HepG2 (cell line): ENCODE measurements at regions not wholly inside any gene's neighbourhood (a gene's known extent, or its start where the extent isn't known, plus 50 kb on each side); places are given as distances from the start of the nearest gene placed in this dataset.

Experiments
- ATAC-seq: fragments of 200-7000 bp; cut with Tn5 transposase; 3 replicates; pipeline ENCODE4 v1.9.1; 2020; ENCODE audit warnings: mild to moderate bottlenecking, moderate library complexity
- BruUV-seq: library from RNA; stranded (reverse); fragments of 400-500 nt; replicated peaks from 2 replicates; lab custom pipeline; 2021; lab: Mats Ljungman, UMichigan
- CTCF ChIA-PET: fragments of 300-600 bp; formaldehyde crosslinking; extraction: SDS; loops from one replicate; lab custom pipeline; 2021; ENCODE audit warnings: low total read pairs, inconsistent platforms, low intra/inter-chr PET ratio; lab: Yijun Ruan, JAX
- POLR2A ChIA-PET: fragments of 350-600 bp; sonication (Branson Sonifier 250); formaldehyde crosslinking; loops from one replicate; lab custom pipeline; 2020; ENCODE audit warnings: antibody characterized with exemption, inconsistent platforms; lab: Yijun Ruan, JAX
- DNase-seq: peaks from one replicate; pipeline ENCODE4 v3.0.0-alpha.2; 2015; ENCODE audit warnings: low spot score
- FAIRE-seq: peaks from 3 replicates; lab custom pipeline; 2011; peaks lifted over from hg19 to GRCh38; lab: Jason Lieb, UNC
- H2AFZ ChIP-seq: one replicate; pipeline ENCODE4 v1.6.1; 2011; ENCODE audit warnings: low read length, inconsistent platforms
- H3K27ac ChIP-seq: fragments of 300-600 bp; 3 replicates; pipeline ENCODE4 v1.8.0; 2011; ENCODE audit warnings: mixed run types, mild to moderate bottlenecking, mixed read lengths, low read length, inconsistent platforms; ENCODE audit not compliant: insufficient read depth; ENCODE audit errors: extremely low read length
- H3K27me3 ChIP-seq, 2 experiments: fragments of 200-600 bp in 1 of 2; 2 replicates in 1 of 2; 3 replicates in 1 of 2; pipeline versions ENCODE4 v1.6.0 to v1.8.0; 2011; ENCODE audit warnings: low read length in 2 of 2, mild to moderate bottlenecking in 2 of 2, moderate library complexity in 2 of 2, inconsistent platforms in 1 of 2; ENCODE audit not compliant: insufficient read depth in 2 of 2, control insufficient read depth in 1 of 2
- H3K36me3 ChIP-seq, 2 experiments: fragments of 200-600 bp in 1 of 2; replicated peaks in 1 of 2; 2 replicates in 1 of 2; 3 replicates in 1 of 2; pipeline versions ENCODE4 v1.5.1 to v1.8.0; 2011; ENCODE audit warnings: low read length in 2 of 2, inconsistent platforms in 1 of 2; ENCODE audit not compliant: insufficient read depth in 2 of 2, control insufficient read depth in 1 of 2
- H3K4me1 ChIP-seq: 2 replicates; pipeline ENCODE4 v1.5.1; 2012; ENCODE audit warnings: low read length, inconsistent platforms; ENCODE audit not compliant: insufficient read depth
- H3K4me2 ChIP-seq: 2 replicates; pipeline ENCODE4 v1.6.0; 2011; ENCODE audit warnings: low read depth, low read length, inconsistent platforms
- H3K4me3 ChIP-seq, 3 experiments: fragments of 200-600 bp in 1 of 3; sonication (generic), shearing (Covaris generic) in 1 of 3; replicated peaks in 1 of 3; 2 replicates each; pipeline ENCODE4 v1.5.1; 2011 to 2016; ENCODE audit warnings: low read length in 3 of 3, inconsistent platforms in 2 of 3, low read depth in 2 of 3, mild to moderate bottlenecking in 2 of 3, control low read depth in 1 of 3, mixed read lengths in 1 of 3; ENCODE audit not compliant: insufficient read depth in 1 of 3
- H3K79me2 ChIP-seq: one replicate; pipeline ENCODE4 v1.6.1; 2011; ENCODE audit warnings: low read length, inconsistent platforms; ENCODE audit not compliant: insufficient read depth
- H3K9ac ChIP-seq: 2 replicates; pipeline ENCODE4 v1.6.0; 2011; ENCODE audit warnings: mild to moderate bottlenecking, low read depth, low read length, inconsistent platforms; ENCODE audit not compliant: insufficient read depth
- H3K9me3 ChIP-seq: 2 replicates; pipeline ENCODE4 v1.5.1; 2012; ENCODE audit warnings: mild to moderate bottlenecking, low read length
- H4K20me1 ChIP-seq: 2 replicates; pipeline ENCODE4 v1.6.0; 2011; ENCODE audit warnings: inconsistent platforms, mild to moderate bottlenecking, low read length, moderate library complexity; ENCODE audit not compliant: insufficient read depth
- ATAD3A ChIP-seq: sonication (generic); formaldehyde crosslinking; IDR thresholded peaks from 2 replicates; pipeline ENCODE4 v1.4.0; 2020; ENCODE audit warnings: missing genetic modification reagents
- FOXA1 ChIP-seq, 2 experiments: fragments of 450-650 bp in 1 of 2; sonication (generic) in 1 of 2; formaldehyde crosslinking in 1 of 2; IDR thresholded peaks; 2 replicates each; pipeline versions ENCODE4 v1.4.0 to v1.6.1; 2016 to 2020; ENCODE audit warnings: missing genetic modification reagents in 1 of 2
- HMG20A ChIP-seq: IDR thresholded peaks from 2 replicates; pipeline ENCODE4 v1.6.1; 2016; ENCODE audit warnings: borderline replicate concordance
- IRF2 ChIP-seq: IDR thresholded peaks from 2 replicates; pipeline ENCODE4 v1.6.1; 2018; ENCODE audit warnings: missing genetic modification reagents, missing compliant biosample characterization
- MYNN ChIP-seq: sonication (generic); formaldehyde crosslinking; IDR thresholded peaks from 2 replicates; pipeline ENCODE4 v1.4.0; 2020; ENCODE audit warnings: mild to moderate bottlenecking, low read depth, missing genetic modification reagents
- RFXANK ChIP-seq: IDR thresholded peaks from 2 replicates; pipeline ENCODE4 v1.6.1; 2016
- ZFY ChIP-seq: sonication (generic); formaldehyde crosslinking; IDR thresholded peaks from 2 replicates; pipeline ENCODE4 v1.4.0; 2020; ENCODE audit warnings: missing genetic modification reagents
- ZNF263 ChIP-seq: sonication (generic); formaldehyde crosslinking; IDR thresholded peaks from 2 replicates; pipeline ENCODE4 v1.4.0; 2020; ENCODE audit warnings: missing genetic modification reagents
- ZNF432 ChIP-seq: sonication (generic); formaldehyde crosslinking; IDR thresholded peaks from 2 replicates; pipeline ENCODE4 v1.5.0; 2020; ENCODE audit warnings: missing genetic modification reagents, mild to moderate bottlenecking, borderline replicate concordance
- ZNF788 ChIP-seq: sonication (generic); formaldehyde crosslinking; IDR thresholded peaks from 2 replicates; pipeline ENCODE4 v1.5.0; 2020; ENCODE audit warnings: mild to moderate bottlenecking, missing genetic modification reagents, borderline replicate concordance
- ZSCAN22 ChIP-seq: sonication (generic); formaldehyde crosslinking; IDR thresholded peaks from 2 replicates; pipeline ENCODE4 v1.4.0; 2020; ENCODE audit warnings: mild to moderate bottlenecking, missing genetic modification reagents
- WGBS: methylation state at CpG from one replicate; pipeline ENCODE4 v1.1.6; 2017; ENCODE audit warnings: low lambda C conversion rate; 5-methylcytosine and 5-hydroxymethylcytosine counted together
- in situ Hi-C: cut with HindIII; loops from 2 replicates; pipeline ENCODE4 v1.10.0; 2017; ENCODE audit warnings: low pct_unique_long_range_greater_than_20kb; ENCODE audit not compliant: extremely low pct_ligation_motif_present
- intact Hi-C: fragments of 100-400 bp; cut with micrococcal nuclease; formaldehyde crosslinking; loops from one replicate; pipeline ENCODE4 v1.10.0; 2022; ENCODE audit not compliant: unreplicated experiment
- TF ChIP-seq, protein P1 (sequence below): sonication (generic); formaldehyde crosslinking; IDR thresholded peaks from 2 replicates; pipeline ENCODE4 v1.4.0; 2020; ENCODE audit warnings: missing genetic modification reagents
- TF ChIP-seq, protein P2 (sequence below): IDR thresholded peaks from 2 replicates; pipeline ENCODE4 v1.6.1; 2016; ENCODE audit warnings: control low read depth
- TF ChIP-seq, protein P3 (sequence below): sonication (generic); formaldehyde crosslinking; IDR thresholded peaks from 2 replicates; pipeline ENCODE4 v1.5.0; 2020; ENCODE audit warnings: missing genetic modification reagents, mild to moderate bottlenecking, borderline replicate concordance
- TF ChIP-seq, protein P4 (sequence below): sonication (generic); formaldehyde crosslinking; IDR thresholded peaks from 2 replicates; pipeline ENCODE4 v1.5.0; 2020; ENCODE audit warnings: mild to moderate bottlenecking, missing genetic modification reagents, moderate library complexity

DNA sequence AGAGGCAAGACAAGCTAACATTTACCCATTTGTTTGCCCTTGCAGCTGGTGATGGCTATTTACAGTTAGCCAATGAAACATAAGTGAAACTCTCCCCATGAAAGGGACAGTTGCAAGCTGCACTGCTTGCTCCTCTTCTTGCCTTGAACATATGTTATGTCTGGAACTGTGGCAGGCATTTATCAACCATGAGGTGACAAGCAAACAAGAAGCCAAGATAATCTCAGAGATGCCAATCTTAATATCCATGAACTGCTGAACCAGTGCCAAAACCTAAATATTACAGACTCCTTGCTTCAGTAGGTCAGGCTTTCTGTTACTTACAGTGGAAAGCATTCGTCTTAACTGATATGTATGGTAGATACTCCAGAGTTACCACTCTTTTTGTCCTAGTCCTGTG is 133.4 kb downstream of the ACTBL2 start:
- no peaks in the 10 kb centered on the region for H3K9me3 ChIP-seq
- FAIRE-seq = no peak
- H4K20me1 ChIP-seq = no peaks in the 10 kb centered on the region
- CTCF ChIA-PET = no interaction called here
- no peaks in the 10 kb centered on the region for H3K79me2 ChIP-seq
- no peak for TF ChIP-seq ZFY (CRISPR knock-in tag)
- TF ChIP-seq ZNF432 (CRISPR knock-in tag) = no peak
- TF ChIP-seq ZNF263 (CRISPR knock-in tag) = no peak
- no peak for TF ChIP-seq ATAD3A (CRISPR knock-in tag)
- no peak for TF ChIP-seq FOXA1 (IDR thresholded peaks at IDR 0.05)
- no peak for TF ChIP-seq FOXA1 (CRISPR knock-in tag; IDR thresholded peaks at IDR 0.05)
- TF ChIP-seq ZNF788 (CRISPR knock-in tag) = no peak
- TF ChIP-seq ZSCAN22 (CRISPR knock-in tag) = no peak
- TF ChIP-seq, protein P1, sequence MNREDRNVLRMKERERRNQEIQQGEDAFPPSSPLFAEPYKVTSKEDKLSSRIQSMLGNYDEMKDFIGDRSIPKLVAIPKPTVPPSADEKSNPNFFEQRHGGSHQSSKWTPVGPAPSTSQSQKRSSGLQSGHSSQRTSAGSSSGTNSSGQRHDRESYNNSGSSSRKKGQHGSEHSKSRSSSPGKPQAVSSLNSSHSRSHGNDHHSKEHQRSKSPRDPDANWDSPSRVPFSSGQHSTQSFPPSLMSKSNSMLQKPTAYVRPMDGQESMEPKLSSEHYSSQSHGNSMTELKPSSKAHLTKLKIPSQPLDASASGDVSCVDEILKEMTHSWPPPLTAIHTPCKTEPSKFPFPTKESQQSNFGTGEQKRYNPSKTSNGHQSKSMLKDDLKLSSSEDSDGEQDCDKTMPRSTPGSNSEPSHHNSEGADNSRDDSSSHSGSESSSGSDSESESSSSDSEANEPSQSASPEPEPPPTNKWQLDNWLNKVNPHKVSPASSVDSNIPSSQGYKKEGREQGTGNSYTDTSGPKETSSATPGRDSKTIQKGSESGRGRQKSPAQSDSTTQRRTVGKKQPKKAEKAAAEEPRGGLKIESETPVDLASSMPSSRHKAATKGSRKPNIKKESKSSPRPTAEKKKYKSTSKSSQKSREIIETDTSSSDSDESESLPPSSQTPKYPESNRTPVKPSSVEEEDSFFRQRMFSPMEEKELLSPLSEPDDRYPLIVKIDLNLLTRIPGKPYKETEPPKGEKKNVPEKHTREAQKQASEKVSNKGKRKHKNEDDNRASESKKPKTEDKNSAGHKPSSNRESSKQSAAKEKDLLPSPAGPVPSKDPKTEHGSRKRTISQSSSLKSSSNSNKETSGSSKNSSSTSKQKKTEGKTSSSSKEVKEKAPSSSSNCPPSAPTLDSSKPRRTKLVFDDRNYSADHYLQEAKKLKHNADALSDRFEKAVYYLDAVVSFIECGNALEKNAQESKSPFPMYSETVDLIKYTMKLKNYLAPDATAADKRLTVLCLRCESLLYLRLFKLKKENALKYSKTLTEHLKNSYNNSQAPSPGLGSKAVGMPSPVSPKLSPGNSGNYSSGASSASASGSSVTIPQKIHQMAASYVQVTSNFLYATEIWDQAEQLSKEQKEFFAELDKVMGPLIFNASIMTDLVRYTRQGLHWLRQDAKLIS (CRISPR knock-in tag) = no peak
- no peak for TF ChIP-seq HMG20A (CRISPR knock-in tag)
- TF ChIP-seq, protein P2, sequence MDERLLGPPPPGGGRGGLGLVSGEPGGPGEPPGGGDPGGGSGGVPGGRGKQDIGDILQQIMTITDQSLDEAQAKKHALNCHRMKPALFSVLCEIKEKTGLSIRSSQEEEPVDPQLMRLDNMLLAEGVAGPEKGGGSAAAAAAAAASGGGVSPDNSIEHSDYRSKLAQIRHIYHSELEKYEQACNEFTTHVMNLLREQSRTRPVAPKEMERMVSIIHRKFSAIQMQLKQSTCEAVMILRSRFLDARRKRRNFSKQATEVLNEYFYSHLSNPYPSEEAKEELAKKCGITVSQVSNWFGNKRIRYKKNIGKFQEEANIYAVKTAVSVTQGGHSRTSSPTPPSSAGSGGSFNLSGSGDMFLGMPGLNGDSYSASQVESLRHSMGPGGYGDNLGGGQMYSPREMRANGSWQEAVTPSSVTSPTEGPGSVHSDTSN (CRISPR knock-in tag) = no peak
- TF ChIP-seq, protein P3, sequence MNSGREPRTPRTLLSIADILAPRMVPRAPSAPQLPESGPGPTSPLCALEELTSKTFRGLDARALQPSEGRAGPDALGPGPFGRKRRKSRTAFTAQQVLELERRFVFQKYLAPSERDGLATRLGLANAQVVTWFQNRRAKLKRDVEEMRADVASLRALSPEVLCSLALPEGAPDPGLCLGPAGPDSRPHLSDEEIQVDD = no peak
- TF ChIP-seq IRF2 (CRISPR knock-in tag) = no peak
- TF ChIP-seq, protein P4, sequence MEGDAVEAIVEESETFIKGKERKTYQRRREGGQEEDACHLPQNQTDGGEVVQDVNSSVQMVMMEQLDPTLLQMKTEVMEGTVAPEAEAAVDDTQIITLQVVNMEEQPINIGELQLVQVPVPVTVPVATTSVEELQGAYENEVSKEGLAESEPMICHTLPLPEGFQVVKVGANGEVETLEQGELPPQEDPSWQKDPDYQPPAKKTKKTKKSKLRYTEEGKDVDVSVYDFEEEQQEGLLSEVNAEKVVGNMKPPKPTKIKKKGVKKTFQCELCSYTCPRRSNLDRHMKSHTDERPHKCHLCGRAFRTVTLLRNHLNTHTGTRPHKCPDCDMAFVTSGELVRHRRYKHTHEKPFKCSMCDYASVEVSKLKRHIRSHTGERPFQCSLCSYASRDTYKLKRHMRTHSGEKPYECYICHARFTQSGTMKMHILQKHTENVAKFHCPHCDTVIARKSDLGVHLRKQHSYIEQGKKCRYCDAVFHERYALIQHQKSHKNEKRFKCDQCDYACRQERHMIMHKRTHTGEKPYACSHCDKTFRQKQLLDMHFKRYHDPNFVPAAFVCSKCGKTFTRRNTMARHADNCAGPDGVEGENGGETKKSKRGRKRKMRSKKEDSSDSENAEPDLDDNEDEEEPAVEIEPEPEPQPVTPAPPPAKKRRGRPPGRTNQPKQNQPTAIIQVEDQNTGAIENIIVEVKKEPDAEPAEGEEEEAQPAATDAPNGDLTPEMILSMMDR (CRISPR knock-in tag) = no peak
- no peak for TF ChIP-seq MYNN (CRISPR knock-in tag)
- no peak for TF ChIP-seq RFXANK
- no peak overlapping the region for H3K9ac ChIP-seq
- POLR2A ChIA-PET = no interaction called here
- in situ Hi-C loops = no loop called here
- no peaks in the 10 kb centered on the region for H3K4me1 ChIP-seq
- H2AFZ ChIP-seq = no peak overlapping the region
- H3K4me2 ChIP-seq = no peak overlapping the region
- no peak for DNase-seq
- 0% methylated on average over 1 of the region's 1 CpG for WGBS
- no peaks in the 10 kb centered on the region for H3K27me3 ChIP-seq
- no peaks in the 10 kb centered on the region for H3K36me3 ChIP-seq
- intact Hi-C loops = no loop called here
- no peak for ATAC-seq
- no peak overlapping the region for H3K4me3 ChIP-seq
- no peak overlapping the region for H3K27ac ChIP-seq
- BruUV-seq = no TSS peak
